Skeletal muscle tissue (tissue), 3 donors: ENCODE measurements at regions not wholly inside any gene's neighbourhood (a gene's known extent, or its start where the extent isn't known, plus 50 kb on each side); places are given as distances from the start of the nearest gene placed in this dataset.

Source experiments
- H3K27ac ChIP-seq: one replicate; pipeline ENCODE4 v1.7.0; 2013; ENCODE audit warnings: mild to moderate bottlenecking, low read depth, low read length, inconsistent platforms
- H3K27me3 ChIP-seq, 3 donors: one replicate each; pipeline ENCODE4 v1.7.0; 2013; ENCODE audit warnings: low read length in 3 of 3; ENCODE audit not compliant: control insufficient read depth in 3 of 3, insufficient read depth in 3 of 3
- H3K36me3 ChIP-seq, 3 donors: one replicate each; pipeline ENCODE4 v1.7.0; 2013; ENCODE audit warnings: low read length in 3 of 3; ENCODE audit not compliant: control insufficient read depth in 3 of 3, insufficient read depth in 3 of 3
- H3K4me1 ChIP-seq, 3 donors: one replicate each; pipeline ENCODE4 v1.7.0; 2013; ENCODE audit warnings: low read length in 3 of 3, mild to moderate bottlenecking in 3 of 3; ENCODE audit not compliant: control insufficient read depth in 3 of 3, insufficient read depth in 3 of 3
- H3K4me3 ChIP-seq, 3 donors: one replicate each; pipeline ENCODE4 v1.7.0; 2013; ENCODE audit warnings: low read length in 3 of 3
- H3K9ac ChIP-seq, 3 donors: one replicate each; pipeline ENCODE4 v1.7.0; 2013; ENCODE audit warnings: low read length in 3 of 3, mild to moderate bottlenecking in 3 of 3, moderate library complexity in 2 of 3, low read depth in 1 of 3
- H3K9me3 ChIP-seq, 3 donors: one replicate each; pipeline ENCODE4 v1.7.0; 2013; ENCODE audit warnings: low read length in 3 of 3; ENCODE audit not compliant: control insufficient read depth in 3 of 3
- donor health status: Osteomylitis.

GRCh38 chr13:65414187-65414586 lies 1815.9 kb downstream of the PCDH9 start:
- Histone ChIP-seq H3K9me3 (no peaks in the 10 kb centered on the region), H3K36me3 (no peaks in the 10 kb centered on the region), H3K4me3 (no peak overlapping the region), H3K27ac (no peak overlapping the region), H3K9ac (no peak overlapping the region), H3K4me1 (no peaks in the 10 kb centered on the region), H3K27me3 (no peaks in the 10 kb centered on the region)

GRCh38 chr13:65411521-65411920 lies 1818.6 kb downstream of the PCDH9 start:
- Histone ChIP-seq H3K27me3 (no peaks in the 10 kb centered on the region), H3K4me3 (no peak overlapping the region)

GRCh38 chr13:65410791-65411190 lies 1819.3 kb downstream of the PCDH9 start:
- Histone ChIP-seq H3K4me3 (no peak overlapping the region), H3K27me3 (no peaks in the 10 kb centered on the region), H3K4me1 (no peaks in the 10 kb centered on the region), H3K36me3 (no peaks in the 10 kb centered on the region), H3K27ac (no peak overlapping the region), H3K9ac (no peak overlapping the region), H3K9me3 (no peaks in the 10 kb centered on the region)

More at GRCh38 chr13:65411521-65411920, 1818.6 kb downstream of the PCDH9 start:
- Histone ChIP-seq H3K9ac (no peak overlapping the region), H3K9me3 (no peaks in the 10 kb centered on the region), H3K27ac (no peak overlapping the region), H3K4me1 (no peaks in the 10 kb centered on the region), H3K36me3 (no peaks in the 10 kb centered on the region)

GRCh38 chr13:65401315-65401714 lies 1828.8 kb downstream of the PCDH9 start:
- H3K27me3 ChIP-seq, result no peaks in the 10 kb centered on the region
- H3K36me3 ChIP-seq, result no peaks in the 10 kb centered on the region
- H3K4me3 ChIP-seq, result no peak overlapping the region
- no peaks in the 10 kb centered on the region for H3K4me1 ChIP-seq
- no peak overlapping the region for H3K27ac ChIP-seq
- H3K9me3 ChIP-seq, result no peaks in the 10 kb centered on the region
- no peak overlapping the region for H3K9ac ChIP-seq

GRCh38 chr13:65400702-65401101 lies 1829.4 kb downstream of the PCDH9 start:
- no peak overlapping the region for H3K4me3 ChIP-seq
- no peaks in the 10 kb centered on the region for H3K36me3 ChIP-seq
- no peaks in the 10 kb centered on the region for H3K4me1 ChIP-seq
- H3K9ac ChIP-seq, result no peak overlapping the region
- H3K27me3 ChIP-seq, result no peaks in the 10 kb centered on the region
- H3K9me3 ChIP-seq, result no peaks in the 10 kb centered on the region
- no peak overlapping the region for H3K27ac ChIP-seq

DNA sequence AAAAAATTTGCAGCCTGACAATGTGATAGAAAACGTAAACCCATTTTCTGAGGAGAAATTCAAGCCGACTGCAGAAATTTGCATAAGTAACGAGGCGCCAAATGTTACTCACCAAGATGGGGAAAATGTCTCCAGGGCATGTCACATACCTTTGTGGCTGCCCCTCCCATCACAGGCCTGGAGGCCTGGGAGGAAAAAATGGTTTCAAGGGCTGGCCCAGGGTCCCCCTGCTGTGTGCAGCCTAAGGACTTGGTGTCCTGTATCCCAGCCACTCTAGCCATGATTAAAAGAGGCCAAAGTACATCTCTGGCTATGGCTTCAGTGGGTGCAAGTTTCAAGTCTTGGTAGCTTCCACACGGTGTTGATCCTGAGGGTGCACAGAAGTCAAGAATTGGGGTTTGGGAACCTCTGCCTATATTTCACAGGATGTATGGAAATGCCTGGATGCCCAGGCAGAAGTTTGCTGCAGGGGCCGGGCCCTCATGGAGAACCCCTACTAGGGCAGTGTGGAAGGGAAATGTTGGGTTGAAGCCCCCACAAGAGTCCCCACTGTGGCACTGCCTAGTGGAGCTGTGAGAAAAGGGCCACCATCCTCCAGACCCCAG lies 1842.3 kb downstream of the PCDH9 start:
- H3K36me3 ChIP-seq, result no peaks in the 10 kb centered on the region
- H3K9me3 ChIP-seq, result no peaks in the 10 kb centered on the region
- no peak overlapping the region for H3K4me3 ChIP-seq
- no peaks in the 10 kb centered on the region for H3K27me3 ChIP-seq
- no peak overlapping the region for H3K9ac ChIP-seq
- H3K27ac ChIP-seq, result no peak overlapping the region
- H3K4me1 ChIP-seq, result no peaks in the 10 kb centered on the region

DNA sequence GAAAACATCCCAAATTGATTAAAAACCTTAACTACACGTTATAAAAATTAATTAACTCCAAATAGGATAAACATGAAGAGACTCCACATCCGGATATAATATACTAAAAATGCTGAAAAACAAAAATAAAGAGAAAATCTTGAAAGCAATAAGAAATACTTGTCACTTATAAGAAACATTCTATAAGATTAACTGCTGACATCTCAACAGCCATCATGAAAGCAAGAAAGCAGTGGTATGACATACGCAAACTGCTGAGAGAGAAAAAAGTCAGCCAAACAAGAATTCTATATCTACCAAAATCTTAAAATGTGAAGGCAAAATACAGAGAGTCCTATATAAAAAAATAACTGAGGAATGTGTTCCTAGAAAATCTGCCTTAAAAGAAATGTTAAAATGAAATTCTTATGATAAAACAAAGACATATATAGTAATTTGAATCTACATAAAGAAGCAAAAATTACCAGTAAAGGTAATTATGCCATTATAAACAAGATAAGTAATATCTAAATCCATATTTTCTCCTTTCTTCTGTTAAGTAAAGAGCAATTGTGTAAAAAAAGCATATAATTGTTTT lies 1851.1 kb downstream of the PCDH9 start:
- Histone ChIP-seq H3K27ac (no peak overlapping the region), H3K9ac (no peak overlapping the region), H3K9me3 (no peaks in the 10 kb centered on the region), H3K27me3 (no peaks in the 10 kb centered on the region), H3K4me3 (no peak overlapping the region), H3K4me1 (no peaks in the 10 kb centered on the region), H3K36me3 (no peaks in the 10 kb centered on the region)

DNA sequence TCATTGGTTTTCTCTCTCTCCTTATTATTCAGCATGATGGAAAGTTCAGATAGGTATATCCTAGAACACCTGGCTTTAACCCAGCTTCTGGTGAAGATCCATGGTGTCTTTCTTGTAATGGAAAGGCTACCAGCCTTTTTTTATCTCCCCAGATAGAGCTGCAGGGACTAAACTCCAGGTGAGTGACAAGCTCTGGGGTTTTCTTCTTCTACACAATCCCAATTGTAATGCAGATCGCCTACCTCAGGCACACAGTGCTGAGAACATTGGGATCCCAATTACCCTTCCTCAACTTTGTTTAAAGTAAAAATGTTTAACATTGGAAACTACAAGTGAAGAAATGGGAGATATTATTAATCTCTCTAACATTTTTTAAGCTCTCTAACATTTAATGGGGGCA lies 1851.7 kb downstream of the PCDH9 start:
- Histone ChIP-seq H3K4me3 (no peak overlapping the region), H3K27ac (no peak overlapping the region), H3K27me3 (no peaks in the 10 kb centered on the region), H3K36me3 (no peaks in the 10 kb centered on the region), H3K4me1 (no peaks in the 10 kb centered on the region), H3K9me3 (no peaks in the 10 kb centered on the region), H3K9ac (no peak overlapping the region)

GRCh38 chr13:65368832-65369231 lies 1861.3 kb downstream of the PCDH9 start:
- Histone ChIP-seq H3K27ac (no peak overlapping the region), H3K4me1 (no peaks in the 10 kb centered on the region), H3K4me3 (no peak overlapping the region), H3K9ac (no peak overlapping the region), H3K36me3 (no peaks in the 10 kb centered on the region), H3K27me3 (no peaks in the 10 kb centered on the region), H3K9me3 (no peaks in the 10 kb centered on the region)

GRCh38 chr13:65353951-65354350 lies 1876.2 kb downstream of the PCDH9 start:
- Histone ChIP-seq H3K36me3 (no peaks in the 10 kb centered on the region), H3K4me1 (no peaks in the 10 kb centered on the region), H3K27ac (no peak overlapping the region), H3K9me3 (no peaks in the 10 kb centered on the region), H3K9ac (no peak overlapping the region), H3K27me3 (no peaks in the 10 kb centered on the region), H3K4me3 (no peak overlapping the region)
